SW 1271 (cell line): ENCODE measurements at regions not wholly inside any gene's neighbourhood (a gene's known extent, or its start where the extent isn't known, plus 50 kb on each side); places are given as distances from the start of the nearest gene placed in this dataset.

Source experiments
- DNase-seq, 2 experiments: peaks; one replicate each; lab custom pipeline; 2025; lab: John Stamatoyannopoulos, UW

DNA sequence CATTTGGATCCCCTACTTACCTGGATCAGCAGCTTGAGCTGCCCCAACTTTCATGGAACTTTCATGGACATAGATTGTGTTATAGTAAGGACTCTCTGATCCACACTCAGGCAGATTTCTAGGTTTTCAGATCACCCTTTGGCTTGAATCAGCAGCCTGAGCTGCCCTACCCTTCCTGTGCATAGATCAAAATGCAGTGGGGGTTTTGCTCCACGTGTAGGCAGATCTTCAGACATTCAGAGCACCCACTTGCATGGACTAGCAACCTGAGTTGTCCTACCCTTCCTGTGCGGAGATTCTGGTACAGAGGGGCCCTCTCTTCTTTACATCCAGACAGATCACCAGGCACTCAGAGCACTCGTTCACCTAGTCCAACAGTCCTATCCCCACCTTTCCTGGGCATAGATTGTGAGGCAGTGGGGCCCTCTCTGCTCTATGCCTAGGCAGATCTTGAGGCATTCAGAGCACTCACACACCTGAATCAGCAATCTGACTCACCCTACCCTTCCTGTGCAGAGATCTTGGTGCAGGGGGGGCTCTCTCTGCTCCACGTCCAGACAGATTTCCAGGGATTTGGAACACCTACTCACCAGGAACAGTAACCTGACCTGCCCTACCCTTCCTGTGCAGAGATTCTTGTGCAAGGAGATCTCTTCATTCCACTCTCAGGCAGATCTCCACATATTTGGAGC, 705.2 kb upstream of the NRSN1 start:
- DNase-seq = no peak

DNA sequence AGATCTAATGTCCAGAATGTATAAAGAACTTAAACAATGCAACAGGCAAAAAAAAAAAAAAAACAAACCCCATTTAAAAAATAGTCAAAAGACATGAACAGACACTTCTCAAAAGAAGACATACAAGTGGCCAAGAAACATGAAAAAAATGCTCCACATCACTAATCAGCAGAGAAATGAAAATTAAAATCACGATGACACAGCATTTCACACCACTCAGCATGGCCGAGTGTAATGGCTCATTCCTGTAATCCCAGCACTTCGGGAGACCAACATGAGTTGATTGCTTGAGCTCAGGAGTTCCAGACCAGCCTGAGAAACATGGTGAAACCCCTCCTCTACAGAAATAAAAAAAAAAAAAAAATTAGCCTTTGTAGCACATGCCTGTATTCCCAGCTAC, 701.4 kb upstream of the NRSN1 start:
- DNase-seq = no peak

- no peak for DNase-seq
Observed at GRCh38 chr6:23435126-23435525, 690.9 kb upstream of the NRSN1 start.

GRCh38 chr6:23435798-23436197, 690.2 kb upstream of the NRSN1 start:
- no peak for DNase-seq

- no peak for DNase-seq
Observed at GRCh38 chr6:23441808-23442461, 684.1 kb upstream of the NRSN1 start.

GRCh38 chr6:23445157-23445710, 680.8 kb upstream of the NRSN1 start:
- no peak for DNase-seq

DNA sequence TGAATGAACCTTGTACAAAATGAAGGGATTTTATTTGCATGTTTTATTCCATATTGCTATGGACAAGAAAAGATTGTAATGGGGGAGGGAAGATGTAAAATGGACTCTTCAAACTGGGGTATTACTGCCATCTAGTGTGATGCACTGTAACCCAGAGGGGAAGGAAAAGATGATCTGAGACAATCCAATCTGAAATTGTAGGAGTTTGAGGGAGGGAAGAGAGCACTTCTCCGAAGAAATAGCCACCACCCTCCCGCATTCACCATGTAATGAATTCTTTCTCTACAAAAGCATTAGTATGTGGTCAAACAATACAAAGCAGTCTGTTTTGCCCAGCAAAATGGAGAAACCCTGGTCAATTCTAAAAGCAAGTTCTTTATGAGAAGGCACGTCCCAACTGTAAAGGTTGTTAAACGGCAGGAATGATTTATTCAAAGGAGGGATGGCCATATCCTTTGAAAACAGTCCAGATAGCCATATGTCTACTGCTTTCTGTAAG, 679.5 kb upstream of the NRSN1 start:
- peak in 1 of 2 experiments; percentile 2 for DNase-seq

- no peak for DNase-seq
Observed at GRCh38 chr6:23447731-23448130, 678.3 kb upstream of the NRSN1 start.

DNA sequence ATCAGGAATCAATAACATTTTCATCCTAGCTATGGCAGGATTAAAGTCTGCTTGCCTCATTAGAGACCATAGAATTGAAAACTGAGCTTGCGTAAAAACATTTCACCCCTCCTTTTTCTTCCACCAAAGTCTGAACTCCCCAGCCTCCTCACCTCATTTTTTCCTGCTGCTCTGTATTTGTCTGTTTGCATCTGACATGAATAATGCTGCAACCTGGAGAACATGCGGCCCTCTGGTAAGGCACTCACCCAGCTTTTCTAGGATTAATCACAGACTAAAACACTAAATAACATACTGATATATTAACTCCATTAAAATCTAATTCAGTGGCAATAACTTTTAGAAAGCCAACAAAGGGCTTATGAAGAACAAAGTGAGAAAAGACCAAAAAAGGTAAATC, 677.7 kb upstream of the NRSN1 start:
- no peak for DNase-seq

GRCh38 chr6:23454080-23454976, 671.7 kb upstream of the NRSN1 start:
- no peak for DNase-seq

- no peak for DNase-seq
Observed at GRCh38 chr6:23455754-23456153, 670.3 kb upstream of the NRSN1 start.

- no peak for DNase-seq
Observed at GRCh38 chr6:23456396-23456795, 669.6 kb upstream of the NRSN1 start.

DNA sequence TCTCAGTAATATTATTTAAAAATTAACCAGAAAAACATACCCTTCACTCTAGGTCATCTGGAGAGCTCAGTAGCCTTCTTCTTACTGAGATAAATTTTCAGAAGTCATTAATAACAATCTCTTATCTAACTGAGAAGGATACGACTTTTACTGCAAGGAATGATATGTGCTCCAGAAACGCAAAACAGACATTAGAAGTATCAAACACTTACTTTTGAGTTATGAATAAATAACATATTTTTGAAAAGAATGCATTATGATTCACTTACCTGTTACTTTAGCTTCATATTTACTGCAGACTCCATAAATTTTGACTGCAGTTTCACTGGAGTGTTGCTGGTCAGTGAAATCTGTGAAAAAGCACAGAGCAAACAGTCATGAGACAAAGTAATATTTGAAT, 668.7 kb upstream of the NRSN1 start:
- DNase-seq = no peak

GRCh38 chr6:23465912-23466311, 660.1 kb upstream of the NRSN1 start:
- no peak for DNase-seq

DNA sequence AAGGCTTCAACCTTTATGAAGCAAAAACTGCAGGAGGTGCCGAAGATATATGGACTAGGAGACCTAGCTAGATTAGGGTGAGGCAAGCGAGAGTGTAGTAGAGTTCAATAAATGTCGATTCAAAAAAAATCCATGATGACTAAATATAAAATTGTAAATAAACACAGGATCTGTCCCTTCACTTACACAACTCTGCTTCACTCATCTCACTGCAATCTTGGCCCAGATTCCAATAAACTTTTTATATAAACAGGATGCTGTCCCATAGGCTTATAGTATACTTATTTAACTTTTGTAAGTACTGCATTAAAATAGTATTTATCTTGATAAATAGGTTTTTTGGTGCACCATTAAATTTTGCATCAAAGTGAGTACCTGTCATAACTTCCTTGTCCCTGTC, 648.4 kb upstream of the NRSN1 start:
- DNase-seq = no peak

DNA sequence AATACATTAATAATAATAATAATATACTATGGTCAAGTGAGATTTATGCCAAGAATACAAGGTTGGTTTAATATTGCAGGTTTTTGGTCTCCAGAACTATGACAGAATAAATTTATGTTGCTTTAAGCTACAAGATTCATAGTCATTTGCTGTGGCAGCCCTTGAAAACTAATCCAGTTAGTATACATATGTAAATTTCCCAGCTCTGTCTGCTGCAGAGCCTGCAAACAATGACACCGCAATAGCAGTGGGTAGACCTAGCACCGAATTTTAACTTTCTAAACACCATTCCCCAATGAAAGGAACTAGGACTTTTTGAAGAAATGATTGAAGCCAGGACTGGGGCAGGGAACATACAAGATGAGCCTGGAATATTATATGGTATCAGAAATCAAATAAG, 647.7 kb upstream of the NRSN1 start:
- DNase-seq = no peak

GRCh38 chr6:23483896-23484295, 642.1 kb upstream of the NRSN1 start:
- no peak for DNase-seq

DNA sequence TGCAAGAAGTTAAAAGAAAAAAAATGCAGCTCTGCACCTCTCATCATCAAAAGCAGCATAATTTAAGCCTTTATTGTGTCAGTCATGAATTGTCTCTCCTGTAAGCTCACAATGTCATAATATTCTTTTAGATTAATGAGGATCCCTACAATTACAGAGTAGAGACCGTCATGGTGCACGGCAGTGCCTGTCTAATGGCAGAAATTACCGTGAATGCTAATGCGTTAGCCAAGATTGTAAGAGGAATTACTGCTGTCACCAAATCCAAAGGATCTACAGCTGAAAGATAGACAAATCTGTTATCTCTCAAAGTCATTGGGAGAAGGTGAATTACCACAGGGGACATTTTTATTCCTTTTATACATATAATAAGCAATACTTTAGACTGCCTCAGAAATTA, 631.6 kb upstream of the NRSN1 start:
- DNase-seq = no peak

DNA sequence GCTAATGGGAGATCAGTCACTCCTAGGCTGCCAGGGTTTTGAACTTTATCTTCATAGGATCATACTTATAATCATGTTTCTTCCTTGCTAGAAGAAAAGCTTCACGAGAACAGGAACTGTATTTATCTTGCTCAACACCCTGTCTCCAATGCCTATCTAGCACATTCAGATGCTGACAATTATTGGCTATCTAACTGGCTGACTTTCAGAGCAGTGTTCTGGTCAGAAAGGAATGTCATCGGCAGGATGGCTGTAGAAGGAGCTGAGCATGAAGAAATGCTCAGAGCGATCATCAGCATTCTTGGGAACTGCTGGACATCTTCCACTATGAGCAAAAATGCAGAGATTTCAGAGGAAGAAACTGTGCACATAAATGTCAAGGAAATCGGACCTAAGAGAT, 628.0 kb upstream of the NRSN1 start:
- DNase-seq = no peak

DNA sequence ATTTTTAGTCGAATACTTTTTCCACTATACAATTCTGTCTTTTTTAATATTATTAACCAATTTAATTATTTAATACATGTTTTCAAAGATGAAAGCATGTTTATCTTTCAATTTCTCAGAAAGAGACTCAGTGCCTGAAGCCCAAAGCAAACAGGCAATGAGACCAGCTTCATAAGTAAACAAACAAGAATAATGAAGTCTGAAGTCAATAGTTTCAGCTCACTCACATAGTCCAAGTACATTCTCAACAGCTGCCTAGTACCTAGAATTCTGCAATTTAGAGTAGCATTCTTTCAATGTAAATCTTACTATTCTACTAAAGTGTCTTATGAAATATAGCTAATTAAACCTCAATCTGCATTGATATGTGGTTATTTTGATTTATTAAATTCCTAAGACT, 626.5 kb upstream of the NRSN1 start:
- no peak for DNase-seq

- no peak for DNase-seq
Observed at GRCh38 chr6:23503173-23503572, 622.8 kb upstream of the NRSN1 start.

DNA sequence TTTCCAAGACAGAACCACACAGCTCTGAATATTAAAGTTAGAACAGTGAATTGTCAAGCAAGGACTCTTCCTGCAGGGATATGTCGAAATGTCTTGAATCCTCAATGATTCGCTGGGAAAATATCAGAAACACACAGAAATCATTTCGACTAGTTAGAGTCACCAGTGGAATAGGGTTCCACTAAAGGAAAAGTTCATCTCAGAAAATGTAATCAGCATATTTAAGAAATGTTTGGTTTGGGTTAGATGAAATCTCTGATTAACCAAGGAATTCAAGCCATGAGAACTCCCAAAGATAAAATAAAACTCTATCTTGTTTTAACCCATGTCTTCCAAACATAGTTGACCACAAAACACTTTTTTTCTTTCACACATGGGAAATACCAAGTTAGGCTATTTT, 621.0 kb upstream of the NRSN1 start:
- no peak for DNase-seq
